Stimulated activated CD8-positive, alpha-beta memory T cell treated with anti-CD3 and anti-CD28 coated beads, Interleukin-12 subunit alpha, Interleukin-12 subunit beta, amount 100 ng/mL, for 24 hours (primary cell): ENCODE measurements at regions not wholly inside any gene's neighbourhood (a gene's known extent, or its start where the extent isn't known, plus 50 kb on each side); places are given as distances from the start of the nearest gene placed in this dataset.
"Not testable (repeated sequence)": the region's sequence is repeated elsewhere in the genome, so short reads cannot be mapped to it uniquely, and the experiment has no call there.

ENCODE experiments used
- DNase-seq: peaks from one replicate; pipeline ENCODE4 v3.0.0-alpha.2; 2020; ENCODE audit errors: extremely low read depth

- DNase-seq: not testable (repeated sequence)
These were observed 52.0 kb downstream of the SYT15B start for GRCh38 chr10:47711428-47711827.

GRCh38 chr10:47710443-47710842, 52.9 kb downstream of the SYT15B start:
- DNase-seq: not testable (repeated sequence)

GRCh38 chr10:47705698-47706414, 57.5 kb downstream of the SYT15B start:
- DNase-seq: peak; percentile 27

- DNase-seq: not testable (repeated sequence)
These were observed 62.1 kb downstream of the SYT15B start for GRCh38 chr10:47701285-47701684.

- DNase-seq: not testable (repeated sequence)
These were observed 63.5 kb downstream of the SYT15B start for GRCh38 chr10:47699854-47700253.

- not testable (repeated sequence) for DNase-seq
These were observed 67.2 kb downstream of the SYT15B start for GRCh38 chr10:47696170-47696569.

GRCh38 chr10:47695149-47695548, 68.2 kb downstream of the SYT15B start:
- not testable (repeated sequence) for DNase-seq

- not testable (repeated sequence) for DNase-seq
These were observed 73.1 kb downstream of the SYT15B start for GRCh38 chr10:47690304-47690703.

- not testable (repeated sequence) for DNase-seq
These were observed 79.4 kb downstream of the SYT15B start for GRCh38 chr10:47683826-47684475.

- not testable (repeated sequence) for DNase-seq
These were observed 81.8 kb downstream of the SYT15B start for GRCh38 chr10:47681638-47681990.

- not testable (repeated sequence) for DNase-seq
These were observed 82.3 kb downstream of the SYT15B start for GRCh38 chr10:47680848-47681637.

- DNase-seq: not testable (repeated sequence)
These were observed 87.3 kb downstream of the SYT15B start for GRCh38 chr10:47676102-47676501.

GRCh38 chr10:47675577-47675976, 87.8 kb downstream of the SYT15B start:
- DNase-seq: not testable (repeated sequence)

- not testable (repeated sequence) for DNase-seq
These were observed 90.3 kb downstream of the SYT15B start for GRCh38 chr10:47673128-47673527.

GRCh38 chr10:47670857-47671256, 92.5 kb downstream of the SYT15B start:
- DNase-seq: not testable (repeated sequence)

GRCh38 chr10:47661955-47662577, 101.3 kb downstream of the SYT15B start:
- not testable (repeated sequence) for DNase-seq

- not testable (repeated sequence) for DNase-seq
These were observed 106.7 kb downstream of the SYT15B start for GRCh38 chr10:47656732-47657131.

GRCh38 chr10:47654161-47654560, 109.2 kb downstream of the SYT15B start:
- DNase-seq: not testable (repeated sequence)

GRCh38 chr10:47648594-47648993, 114.8 kb downstream of the SYT15B start:
- DNase-seq: not testable (repeated sequence)

GRCh38 chr10:47647523-47648101, 115.8 kb downstream of the SYT15B start:
- not testable (repeated sequence) for DNase-seq

GRCh38 chr10:47646686-47647273, 116.6 kb downstream of the SYT15B start:
- DNase-seq: not testable (repeated sequence)
